HG03066 (cell line): ENCODE measurements at regions not wholly inside any gene's neighbourhood (a gene's known extent, or its start where the extent isn't known, plus 50 kb on each side); places are given as distances from the start of the nearest gene placed in this dataset.
"Not testable (repeated sequence)": the region's sequence is repeated elsewhere in the genome, so short reads cannot be mapped to it uniquely, and the experiment has no call there.

Experiments
- ATAC-seq: cut with Tn5 transposase; IDR thresholded peaks from one replicate; pipeline ENCODE4 v1.9.1; 2021; ENCODE audit warnings: low read depth; ENCODE audit not compliant: unreplicated experiment

- ATAC-seq, result no peak
Observed at GRCh38 chr5:158011422-158011821, 152.5 kb upstream of the CLINT1 start.

GRCh38 chr5:158010831-158011230, 151.9 kb upstream of the CLINT1 start:
- no peak for ATAC-seq

- no peak for ATAC-seq
Observed at GRCh38 chr5:158007336-158007735, 148.4 kb upstream of the CLINT1 start.

- no peak for ATAC-seq
Observed at GRCh38 chr5:157999696-158000095, 140.8 kb upstream of the CLINT1 start.

- no peak for ATAC-seq
Observed at GRCh38 chr5:157997991-157998504, 139.1 kb upstream of the CLINT1 start.

- ATAC-seq, result no peak
Observed at GRCh38 chr5:157994906-157995519, 136.1 kb upstream of the CLINT1 start.

- no peak for ATAC-seq
Observed at GRCh38 chr5:157993986-157994691, 135.2 kb upstream of the CLINT1 start.

- no peak for ATAC-seq
Observed at GRCh38 chr5:157993201-157993600, 134.3 kb upstream of the CLINT1 start.

- ATAC-seq, result no peak
Observed at GRCh38 chr5:157990583-157991181, 131.7 kb upstream of the CLINT1 start.

GRCh38 chr5:157989296-157989695, 130.4 kb upstream of the CLINT1 start:
- no peak for ATAC-seq

GRCh38 chr5:157987259-157987658, 128.3 kb upstream of the CLINT1 start:
- ATAC-seq, result no peak

- no peak for ATAC-seq
Observed at GRCh38 chr5:157986431-157986990, 127.6 kb upstream of the CLINT1 start.

- ATAC-seq, result no peak
Observed at GRCh38 chr5:157984611-157985010, 125.7 kb upstream of the CLINT1 start.

- ATAC-seq, result no peak
Observed at GRCh38 chr5:157983906-157984551, 125.1 kb upstream of the CLINT1 start.

GRCh38 chr5:157978061-157978460, 119.1 kb upstream of the CLINT1 start:
- ATAC-seq, result no peak

- ATAC-seq, result no peak
Observed at GRCh38 chr5:157976429-157976828, 117.5 kb upstream of the CLINT1 start.

GRCh38 chr5:157972579-157972978, 113.6 kb upstream of the CLINT1 start:
- no peak for ATAC-seq

- no peak for ATAC-seq
Observed at GRCh38 chr5:157971571-157972216, 112.7 kb upstream of the CLINT1 start.

GRCh38 chr5:157968570-157968969, 109.6 kb upstream of the CLINT1 start:
- ATAC-seq, result not testable (repeated sequence)

GRCh38 chr5:157965989-157966388, 107.0 kb upstream of the CLINT1 start:
- no peak for ATAC-seq
